ENCODE measurements at regions not wholly inside any gene's neighbourhood (a gene's known extent, or its start where the extent isn't known, plus 50 kb on each side); places are given as distances from the start of the nearest gene placed in this dataset.
"Not testable (repeated sequence)": the region's sequence is repeated elsewhere in the genome, so short reads cannot be mapped to it uniquely, and the experiment has no call there.

DNA sequence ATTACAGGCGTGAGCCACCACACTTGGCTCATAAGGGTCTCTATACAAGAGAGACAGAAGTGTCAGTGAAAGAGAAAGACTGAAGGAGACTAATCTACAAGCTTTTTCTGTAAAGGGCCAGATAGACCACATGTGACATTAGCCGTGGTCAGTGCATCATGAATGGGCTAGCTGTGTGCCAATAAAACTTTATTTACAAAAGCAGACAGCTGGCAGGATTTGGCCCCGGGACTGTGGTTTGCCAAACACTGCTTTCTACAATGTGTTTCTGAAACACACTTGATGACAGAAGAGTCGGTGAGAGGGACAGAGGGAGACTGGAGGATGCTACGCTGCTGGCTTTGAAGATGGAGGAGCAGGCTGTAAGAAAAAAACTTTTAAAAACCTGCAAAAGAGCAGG, 285.4 kb downstream of the TFAP2C start:
- Mint-ChIP-seq H3K9me3 (peaks cover 4% of the 10 kb centered on the region), H3K27ac (no peak overlapping the region), H3K27me3 (ENCODE audit: insufficient read depth, low read depth) (peaks cover 58% of the 10 kb centered on the region), H3K4me3 (no peak overlapping the region), H3K36me3 (no peaks in the 10 kb centered on the region), H3K4me1 (peaks cover 11% of the 10 kb centered on the region)
- no peak for DNase-seq (ENCODE audit: low spot score)
- H3K79me2 ChIP-seq (ENCODE audit: low read depth), result no peaks in the 10 kb centered on the region
- no peaks in the 10 kb centered on the region for H4K20me1 ChIP-seq (ENCODE audit: low read depth)
- H3K9me3 ChIP-seq (ENCODE audit: low read depth), result no peaks in the 10 kb centered on the region
- H3K9ac ChIP-seq, result no peak overlapping the region
- no peaks in the 10 kb centered on the region for H3K4me1 ChIP-seq
- H3K27ac ChIP-seq, result no peak overlapping the region
- no peak for TF ChIP-seq CTCF (IDR thresholded peaks at IDR 0.05)
- no peak for TF ChIP-seq EZH2 (IDR thresholded peaks at IDR 0.05)
- no peak for TF ChIP-seq EZH2phosphoT487 (IDR thresholded peaks at IDR 0.05)
- no peak overlapping the region for H3K4me3 ChIP-seq
- no peak overlapping the region for H3K4me2 ChIP-seq
- no peaks in the 10 kb centered on the region for H3K27me3 ChIP-seq
- H2AFZ ChIP-seq (replicated peaks), result no peak overlapping the region
- peaks cover 4% of the 10 kb centered on the region for H3F3A ChIP-seq (ENCODE audit: low read depth)
- H3K36me3 ChIP-seq, result no peaks in the 10 kb centered on the region

- peaks cover 66% of the 10 kb centered on the region for H3K27me3 Mint-ChIP-seq (ENCODE audit: insufficient read depth, low read depth)
- H3F3A ChIP-seq (ENCODE audit: low read depth), result peaks cover 4% of the 10 kb centered on the region
- H3K4me3 Mint-ChIP-seq, result peak overlapping the region; percentile 65
- no peaks in the 10 kb centered on the region for H3K4me1 ChIP-seq
- peaks cover 4% of the 10 kb centered on the region for H3K9me3 Mint-ChIP-seq
- no peak overlapping the region for H3K27ac Mint-ChIP-seq
- H3K4me3 ChIP-seq, result no peak overlapping the region
- no peaks in the 10 kb centered on the region for H3K79me2 ChIP-seq (ENCODE audit: low read depth)
- H3K9ac ChIP-seq, result no peak overlapping the region
- no peak overlapping the region for H2AFZ ChIP-seq (replicated peaks)
- no peak overlapping the region for H3K27ac ChIP-seq
- peaks cover 4% of the 10 kb centered on the region for H3K4me1 Mint-ChIP-seq
- no peak overlapping the region for H3K4me2 ChIP-seq
- H4K20me1 ChIP-seq (ENCODE audit: low read depth), result no peaks in the 10 kb centered on the region
- no peaks in the 10 kb centered on the region for H3K36me3 ChIP-seq
- H3K36me3 Mint-ChIP-seq, result no peaks in the 10 kb centered on the region
- DNase-seq (ENCODE audit: low spot score), result no peak
- peaks cover 7% of the 10 kb centered on the region for H3K27me3 ChIP-seq
- TF ChIP-seq EZH2phosphoT487 (IDR thresholded peaks at IDR 0.05), result no peak
- no peak for TF ChIP-seq EZH2 (IDR thresholded peaks at IDR 0.05)
- TF ChIP-seq CTCF (IDR thresholded peaks at IDR 0.05), result no peak
- no peaks in the 10 kb centered on the region for H3K9me3 ChIP-seq (ENCODE audit: low read depth)
Measured at GRCh38 chr20:56916345-56916622, 287.2 kb downstream of the TFAP2C start.

DNA sequence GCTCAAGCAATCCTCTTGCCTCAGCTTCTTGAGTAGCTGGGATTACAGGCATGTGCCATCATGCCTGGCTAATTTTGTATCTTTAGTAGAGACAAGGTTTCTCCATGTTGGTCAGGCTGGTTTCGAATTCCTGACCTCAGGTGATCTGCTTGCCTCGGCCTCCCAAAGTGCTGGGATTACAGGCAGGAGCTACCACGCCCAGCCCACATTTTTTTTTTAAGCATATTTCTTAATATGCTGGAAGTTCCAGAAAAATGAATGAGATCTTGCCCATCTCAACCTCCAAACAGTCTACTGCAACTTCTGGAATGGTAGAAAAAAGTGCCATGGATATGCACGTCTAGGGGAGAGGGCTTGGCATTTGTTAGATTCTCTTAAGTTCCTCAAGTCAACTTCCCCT, 290.9 kb downstream of the TFAP2C start:
- not testable (repeated sequence) for H3K9me3 ChIP-seq (ENCODE audit: low read depth); H3K4me3 Mint-ChIP-seq; H3K27ac ChIP-seq; H4K20me1 ChIP-seq (ENCODE audit: low read depth); H3K4me2 ChIP-seq; H3K79me2 ChIP-seq (ENCODE audit: low read depth); H3K9me3 Mint-ChIP-seq; H3K36me3 Mint-ChIP-seq; H3K4me3 ChIP-seq; H3K36me3 ChIP-seq; H3K27ac Mint-ChIP-seq; H2AFZ ChIP-seq (replicated peaks); H3K9ac ChIP-seq; DNase-seq (ENCODE audit: low spot score)
- peaks cover 20% of the 10 kb centered on the region for H3K4me1 Mint-ChIP-seq
- H3K27me3 Mint-ChIP-seq (ENCODE audit: insufficient read depth, low read depth), result peaks cover 65% of the 10 kb centered on the region
- Histone ChIP-seq H3K27me3 (peaks cover 41% of the 10 kb centered on the region), H3K4me1 (peaks cover 12% of the 10 kb centered on the region), H3F3A (ENCODE audit: low read depth) (peaks cover 16% of the 10 kb centered on the region)

DNA sequence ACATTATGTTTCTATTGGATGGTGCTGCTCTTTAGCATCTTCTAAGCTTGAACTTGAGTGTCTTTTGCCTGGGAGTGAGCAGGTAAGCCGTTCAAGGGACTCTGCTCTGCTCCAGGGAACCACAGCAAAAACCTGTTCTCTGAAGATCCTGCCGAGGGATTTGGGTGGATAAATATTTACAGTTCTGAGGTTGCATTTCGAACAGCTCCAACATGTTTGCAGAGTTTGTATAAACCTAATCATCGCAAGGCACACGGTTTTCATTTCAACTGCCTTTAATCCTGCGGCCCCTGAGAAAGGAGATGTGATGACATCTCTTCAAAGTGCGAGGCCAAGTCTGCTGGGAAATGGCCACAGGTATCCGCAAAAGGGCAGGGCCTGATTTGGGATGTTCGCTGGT, 293.4 kb downstream of the TFAP2C start:
- Histone ChIP-seq H3K36me3 (no peaks in the 10 kb centered on the region), H3K79me2 (ENCODE audit: low read depth) (no peaks in the 10 kb centered on the region), H4K20me1 (ENCODE audit: low read depth) (peaks cover 14% of the 10 kb centered on the region), H3K4me1 (peaks cover 30% of the 10 kb centered on the region), H3K27ac (no peak overlapping the region), H3K9me3 (ENCODE audit: low read depth) (no peaks in the 10 kb centered on the region), H3K4me2 (no peak overlapping the region), H3F3A (ENCODE audit: low read depth) (peaks cover 30% of the 10 kb centered on the region), H2AFZ (replicated peaks) (no peak overlapping the region), H3K27me3 (peaks cover 61% of the 10 kb centered on the region), H3K4me3 (no peak overlapping the region), H3K9ac (no peak overlapping the region)
- Mint-ChIP-seq H3K4me1 (peaks cover 33% of the 10 kb centered on the region), H3K27me3 (ENCODE audit: insufficient read depth, low read depth) (peaks cover 52% of the 10 kb centered on the region), H3K9me3 (peaks cover 6% of the 10 kb centered on the region), H3K27ac (peak overlapping the region; percentile 35), H3K4me3 (no peak overlapping the region), H3K36me3 (peaks cover 2% of the 10 kb centered on the region)
- no peak for DNase-seq (ENCODE audit: low spot score)
- TF ChIP-seq EZH2phosphoT487 (IDR thresholded peaks at IDR 0.05) (no peak), EZH2 (IDR thresholded peaks at IDR 0.05) (no peak), CTCF (IDR thresholded peaks at IDR 0.05) (no peak)
